Parathyroid adenoma (tissue), 2 donors: ENCODE measurements at regions not wholly inside any gene's neighbourhood (a gene's known extent, or its start where the extent isn't known, plus 50 kb on each side); places are given as distances from the start of the nearest gene placed in this dataset.
"Not testable (repeated sequence)": the region's sequence is repeated elsewhere in the genome, so short reads cannot be mapped to it uniquely, and the experiment has no call there.

Experiments used
- H2AFZ ChIP-seq: fragments of 300-600 bp; sonication (generic); one replicate; pipeline ENCODE4 v1.7.0; 2017; ENCODE audit warnings: antibody characterized with exemption, mild to moderate bottlenecking
- H3K27ac ChIP-seq: fragments of 300-600 bp; sonication (generic); one replicate; pipeline ENCODE4 v1.7.0; 2017
- H3K27me3 ChIP-seq: fragments of 300-600 bp; sonication (generic); one replicate; pipeline ENCODE4 v1.7.0; 2017; ENCODE audit warnings: low read length; ENCODE audit not compliant: control insufficient read depth, insufficient read depth
- H3K36me3 ChIP-seq: fragments of 300-600 bp; sonication (generic); one replicate; pipeline ENCODE4 v1.7.0; 2017; ENCODE audit warnings: low read length; ENCODE audit not compliant: control insufficient read depth, insufficient read depth
- H3K4me1 ChIP-seq: fragments of 300-600 bp; sonication (generic); one replicate; pipeline ENCODE4 v1.7.0; 2017; ENCODE audit warnings: control low read depth
- H3K4me2 ChIP-seq: fragments of 300-600 bp; sonication (generic); one replicate; pipeline ENCODE4 v1.7.0; 2017; ENCODE audit warnings: low read length
- H3K4me3 ChIP-seq: fragments of 300-600 bp; sonication (generic); one replicate; pipeline ENCODE4 v1.7.0; 2017; ENCODE audit warnings: low read depth, low read length
- H3K79me2 ChIP-seq: fragments of 300-600 bp; sonication (generic); one replicate; pipeline ENCODE4 v1.7.0; 2017; ENCODE audit warnings: control low read depth
- H3K9ac ChIP-seq: fragments of 300-600 bp; sonication (generic); one replicate; pipeline ENCODE4 v1.7.0; 2017; ENCODE audit warnings: mild to moderate bottlenecking
- H3K9me3 ChIP-seq: fragments of 300-600 bp; sonication (generic); one replicate; pipeline ENCODE4 v1.7.0; 2017; ENCODE audit warnings: low read length; ENCODE audit not compliant: control insufficient read depth
- TF ChIP-seq, protein P1 (sequence below): fragments of 300-600 bp; sonication (generic); IDR thresholded peaks from one replicate; pipeline ENCODE4 v1.7.0; 2017; ENCODE audit warnings: antibody characterized with exemption, mild to moderate bottlenecking
- donor health status: primary hyperparathyroidism.

DNA sequence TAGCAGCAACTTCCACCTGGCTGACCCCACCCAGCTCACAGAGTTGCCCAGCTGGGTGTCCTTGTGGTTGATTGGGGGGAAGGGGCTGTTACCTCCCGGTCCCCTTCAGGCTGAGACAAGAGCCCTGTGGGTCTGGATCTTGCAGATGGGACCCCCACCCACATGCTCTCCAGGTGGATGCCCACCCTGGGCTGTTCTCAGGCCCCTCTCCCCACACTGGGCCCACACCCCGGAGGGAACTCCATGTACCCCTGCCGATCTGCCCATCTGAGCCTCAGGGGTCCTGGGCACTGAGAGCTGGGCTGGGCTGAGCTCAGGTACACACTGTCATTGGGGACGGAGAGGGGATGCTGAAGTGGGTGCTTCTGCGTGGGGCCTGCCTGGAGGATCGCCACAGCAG is 1453.9 kb upstream of the TPTE start:
- not testable (repeated sequence) for H3K4me1 ChIP-seq, H3K4me3 ChIP-seq, H3K27ac ChIP-seq, H3K79me2 ChIP-seq, H3K36me3 ChIP-seq, H3K9ac ChIP-seq, H2AFZ ChIP-seq, H3K27me3 ChIP-seq, H3K4me2 ChIP-seq, H3K9me3 ChIP-seq

DNA sequence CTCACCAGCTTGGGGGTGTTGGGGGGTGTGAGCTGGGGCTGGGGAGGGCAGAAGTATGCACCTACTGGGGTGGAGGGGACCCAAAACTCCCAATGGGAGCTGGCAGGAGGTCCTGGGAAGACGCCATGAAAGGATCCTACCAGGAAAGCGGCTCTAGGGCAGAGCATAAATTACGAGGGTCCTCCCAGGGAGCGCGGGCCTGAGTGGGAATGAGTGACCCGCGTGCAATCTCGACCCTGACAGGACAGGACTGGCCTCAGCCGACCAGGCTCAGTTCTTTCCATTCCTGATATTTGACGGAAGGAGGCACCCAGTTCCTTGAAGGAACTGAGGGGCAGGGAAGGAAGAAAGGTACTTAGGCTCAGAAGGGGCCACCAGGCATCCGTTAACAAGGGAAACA is 1452.8 kb upstream of the TPTE start:
- H2AFZ ChIP-seq, H3K9me3 ChIP-seq, H3K79me2 ChIP-seq, H3K36me3 ChIP-seq, H3K27me3 ChIP-seq, H3K4me3 ChIP-seq, H3K27ac ChIP-seq, H3K4me1 ChIP-seq, H3K4me2 ChIP-seq, H3K9ac ChIP-seq: not testable (repeated sequence)

DNA sequence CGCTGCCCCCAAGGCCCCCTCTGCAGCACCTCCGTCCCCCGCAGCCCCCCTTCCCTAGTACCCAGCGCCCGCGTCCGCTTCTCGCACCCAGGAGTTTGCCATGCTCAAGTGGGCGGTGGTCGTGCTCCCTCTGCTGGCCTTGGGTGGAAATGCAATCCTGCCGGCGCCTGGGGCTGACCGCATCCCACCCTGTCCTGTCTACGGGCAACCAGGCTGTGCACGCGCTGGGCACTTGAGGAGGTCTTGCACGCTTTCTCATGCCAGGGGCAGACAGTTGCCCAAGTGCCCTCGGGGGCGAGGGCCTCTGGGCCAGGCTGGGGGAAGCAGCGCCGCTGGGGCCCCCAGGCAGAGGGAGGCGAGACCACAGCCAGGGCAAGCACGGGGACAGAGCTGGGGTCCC is 1450.7 kb upstream of the TPTE start:
- not testable (repeated sequence) for H3K4me1 ChIP-seq, H3K36me3 ChIP-seq, H3K4me2 ChIP-seq, H3K27ac ChIP-seq, H2AFZ ChIP-seq, H3K27me3 ChIP-seq, H3K9ac ChIP-seq, H3K4me3 ChIP-seq, H3K79me2 ChIP-seq, H3K9me3 ChIP-seq
- TF ChIP-seq, protein P1, sequence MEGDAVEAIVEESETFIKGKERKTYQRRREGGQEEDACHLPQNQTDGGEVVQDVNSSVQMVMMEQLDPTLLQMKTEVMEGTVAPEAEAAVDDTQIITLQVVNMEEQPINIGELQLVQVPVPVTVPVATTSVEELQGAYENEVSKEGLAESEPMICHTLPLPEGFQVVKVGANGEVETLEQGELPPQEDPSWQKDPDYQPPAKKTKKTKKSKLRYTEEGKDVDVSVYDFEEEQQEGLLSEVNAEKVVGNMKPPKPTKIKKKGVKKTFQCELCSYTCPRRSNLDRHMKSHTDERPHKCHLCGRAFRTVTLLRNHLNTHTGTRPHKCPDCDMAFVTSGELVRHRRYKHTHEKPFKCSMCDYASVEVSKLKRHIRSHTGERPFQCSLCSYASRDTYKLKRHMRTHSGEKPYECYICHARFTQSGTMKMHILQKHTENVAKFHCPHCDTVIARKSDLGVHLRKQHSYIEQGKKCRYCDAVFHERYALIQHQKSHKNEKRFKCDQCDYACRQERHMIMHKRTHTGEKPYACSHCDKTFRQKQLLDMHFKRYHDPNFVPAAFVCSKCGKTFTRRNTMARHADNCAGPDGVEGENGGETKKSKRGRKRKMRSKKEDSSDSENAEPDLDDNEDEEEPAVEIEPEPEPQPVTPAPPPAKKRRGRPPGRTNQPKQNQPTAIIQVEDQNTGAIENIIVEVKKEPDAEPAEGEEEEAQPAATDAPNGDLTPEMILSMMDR: peak; percentile 41

DNA sequence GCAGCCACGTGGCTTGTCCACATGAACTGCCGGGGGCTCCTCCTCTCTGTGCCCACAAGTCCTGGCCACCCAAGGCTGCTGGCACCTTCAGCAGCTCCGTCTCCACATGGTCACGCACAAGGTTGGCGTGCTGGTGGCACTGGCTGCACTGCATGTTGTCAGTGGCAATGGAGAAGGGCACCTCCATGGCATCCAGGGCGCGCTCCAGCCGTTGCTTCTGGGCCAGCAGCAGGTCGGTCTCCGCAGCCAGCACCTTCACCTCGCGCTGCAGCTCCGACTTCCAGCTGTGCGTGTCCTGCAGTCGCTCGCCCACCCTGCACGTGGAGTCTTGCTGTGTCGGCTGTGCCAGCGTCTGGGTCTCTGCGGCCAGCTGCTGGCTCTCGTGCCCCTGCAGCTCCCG is 1448.4 kb upstream of the TPTE start:
- not testable (repeated sequence) for H3K9ac ChIP-seq, H3K4me2 ChIP-seq

DNA sequence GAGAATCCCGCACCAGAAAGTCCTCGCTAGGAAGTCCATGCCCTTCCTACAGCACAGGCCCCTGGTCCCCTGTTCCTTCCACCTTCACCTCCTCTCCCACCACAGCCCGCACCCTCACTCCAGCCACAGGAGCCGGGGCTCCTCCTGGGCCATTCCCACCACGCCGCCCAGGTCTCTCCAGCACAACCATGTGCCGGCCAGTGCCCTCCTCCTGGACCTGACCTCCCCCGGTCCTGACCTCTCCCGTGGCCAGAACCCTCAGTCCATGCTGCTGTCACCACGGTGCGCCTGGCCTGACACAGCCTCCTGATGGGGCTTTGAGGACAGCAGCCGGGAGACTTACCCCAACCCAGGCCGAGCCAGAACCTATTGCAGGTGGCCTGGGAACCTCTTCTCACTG is 1446.6 kb upstream of the TPTE start:
- H3K4me3 ChIP-seq, H3K9ac ChIP-seq, H3K79me2 ChIP-seq, H3K36me3 ChIP-seq, H3K9me3 ChIP-seq, H3K4me2 ChIP-seq, H3K27ac ChIP-seq, H3K27me3 ChIP-seq, H2AFZ ChIP-seq, H3K4me1 ChIP-seq: not testable (repeated sequence)

More for the DNA sequence above, 1448.4 kb upstream of the TPTE start:
- not testable (repeated sequence) for H2AFZ ChIP-seq, H3K27ac ChIP-seq, H3K9me3 ChIP-seq, H3K27me3 ChIP-seq, H3K79me2 ChIP-seq, H3K4me1 ChIP-seq, H3K36me3 ChIP-seq, H3K4me3 ChIP-seq

DNA sequence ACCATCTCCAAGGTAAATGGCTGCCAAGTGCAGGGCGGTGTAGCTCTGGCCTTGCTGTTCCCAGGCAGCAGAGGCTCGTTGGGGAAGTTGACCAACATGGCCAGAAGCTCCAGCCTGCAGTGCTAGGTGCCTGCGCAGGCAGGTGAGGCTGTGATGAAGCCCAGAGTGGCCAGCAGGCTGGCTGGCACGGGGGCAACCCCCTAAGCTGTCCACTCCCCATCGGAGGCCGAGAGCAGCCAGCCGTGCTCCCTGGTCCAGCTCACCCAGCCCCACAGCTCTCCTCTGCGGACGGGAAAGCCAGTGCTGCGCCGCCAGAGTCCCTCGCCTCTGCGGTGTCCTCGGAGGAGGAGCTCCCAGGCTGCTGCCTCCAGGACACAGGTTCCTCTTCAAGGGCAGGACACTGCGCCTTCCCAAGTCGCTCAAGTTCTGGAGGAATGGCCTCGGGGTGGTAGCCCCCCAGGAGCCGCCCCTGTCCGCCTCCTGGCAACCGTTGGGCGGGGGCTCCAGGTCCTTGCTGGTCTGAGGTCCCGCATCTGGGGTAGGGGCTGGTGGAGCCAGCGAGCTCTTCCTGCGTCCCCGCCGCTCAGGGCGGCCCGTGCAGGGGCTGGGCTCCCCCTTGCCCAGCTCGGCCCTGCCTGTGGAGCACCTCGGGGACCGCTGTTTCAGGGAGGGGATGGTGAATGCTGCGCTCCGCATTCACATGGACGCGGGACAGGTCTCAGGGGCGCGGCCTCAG is 1438.1 kb upstream of the TPTE start:
- not testable (repeated sequence) for H3K4me2 ChIP-seq

DNA sequence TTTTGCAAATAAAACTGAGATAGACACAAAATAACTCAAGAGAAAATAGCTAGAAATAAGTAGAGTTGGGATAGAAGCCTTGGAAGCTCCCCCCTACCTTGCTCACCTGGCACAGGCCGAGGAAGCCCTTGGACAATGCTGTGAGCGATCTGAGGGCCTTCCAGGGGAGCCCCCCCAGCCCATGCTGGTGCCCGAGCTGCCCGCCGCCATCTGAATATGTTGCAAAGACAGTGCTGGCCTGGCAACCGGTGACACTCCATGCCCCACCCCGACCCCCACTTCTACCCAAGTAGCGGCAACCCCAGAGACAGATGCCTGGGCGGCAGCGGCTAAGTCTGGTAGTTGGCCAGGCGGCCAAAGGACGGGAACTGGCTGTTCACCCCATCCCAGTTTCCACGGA is 1435.1 kb upstream of the TPTE start:
- H3K79me2 ChIP-seq, H3K4me3 ChIP-seq, H3K9ac ChIP-seq: not testable (repeated sequence)

More for the DNA sequence above, 1438.1 kb upstream of the TPTE start:
- H3K4me1 ChIP-seq, H3K36me3 ChIP-seq, H3K9me3 ChIP-seq, H3K27me3 ChIP-seq, H2AFZ ChIP-seq, H3K9ac ChIP-seq, H3K79me2 ChIP-seq, H3K27ac ChIP-seq, H3K4me3 ChIP-seq: not testable (repeated sequence)

DNA sequence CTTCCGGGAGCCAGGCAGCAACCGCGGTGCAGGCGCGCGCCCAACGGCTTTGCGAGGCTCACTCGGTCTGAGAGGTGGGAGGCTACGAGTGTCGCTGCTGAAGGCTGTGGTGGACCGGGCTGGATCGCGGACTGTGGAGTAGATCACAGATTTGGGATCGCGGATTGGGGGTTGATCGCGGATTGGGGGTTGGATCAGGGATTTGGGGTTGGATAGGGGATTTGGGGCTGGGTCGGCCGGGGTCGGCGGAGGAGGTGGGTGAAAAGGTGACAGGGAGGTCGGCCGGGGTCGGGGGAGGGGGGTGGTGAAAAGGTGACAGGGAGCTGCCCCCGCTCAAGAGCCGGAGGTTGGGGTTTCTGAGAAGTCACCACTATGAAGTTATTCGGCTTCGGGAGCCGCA is 1433.6 kb upstream of the TPTE start:
- not testable (repeated sequence) for H2AFZ ChIP-seq, H3K4me2 ChIP-seq, H3K4me1 ChIP-seq, H3K27ac ChIP-seq, H3K27me3 ChIP-seq, H3K4me3 ChIP-seq, H3K36me3 ChIP-seq, H3K9ac ChIP-seq, H3K9me3 ChIP-seq, H3K79me2 ChIP-seq

More for the DNA sequence above, 1435.1 kb upstream of the TPTE start:
- not testable (repeated sequence) for H3K9me3 ChIP-seq, H3K4me1 ChIP-seq, H3K4me2 ChIP-seq, H3K27ac ChIP-seq, H3K36me3 ChIP-seq, H2AFZ ChIP-seq, H3K27me3 ChIP-seq

DNA sequence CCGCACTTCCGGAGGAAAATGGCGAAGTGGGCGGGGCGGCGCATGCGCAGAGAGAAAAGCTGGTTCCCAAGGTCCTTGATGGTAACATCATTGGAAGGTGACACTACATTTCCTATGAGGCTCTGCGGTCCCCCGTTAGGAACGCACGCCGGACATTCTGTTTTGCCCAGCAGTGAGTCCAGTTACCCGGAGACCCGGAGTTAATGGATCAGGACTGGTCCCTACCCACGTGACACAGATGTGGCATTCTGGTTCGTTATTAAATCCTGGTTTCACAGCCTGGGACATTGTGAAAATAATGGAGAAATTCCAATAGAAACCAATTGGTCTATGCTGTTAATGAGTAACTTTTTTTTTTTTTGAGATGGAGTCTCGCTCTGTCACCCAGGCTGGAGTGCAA is 1391.6 kb upstream of the TPTE start:
- not testable (repeated sequence) for H3K79me2 ChIP-seq, H3K4me2 ChIP-seq, H3K36me3 ChIP-seq, H3K9ac ChIP-seq, H2AFZ ChIP-seq, H3K27me3 ChIP-seq, H3K4me1 ChIP-seq, H3K4me3 ChIP-seq, H3K9me3 ChIP-seq, H3K27ac ChIP-seq

DNA sequence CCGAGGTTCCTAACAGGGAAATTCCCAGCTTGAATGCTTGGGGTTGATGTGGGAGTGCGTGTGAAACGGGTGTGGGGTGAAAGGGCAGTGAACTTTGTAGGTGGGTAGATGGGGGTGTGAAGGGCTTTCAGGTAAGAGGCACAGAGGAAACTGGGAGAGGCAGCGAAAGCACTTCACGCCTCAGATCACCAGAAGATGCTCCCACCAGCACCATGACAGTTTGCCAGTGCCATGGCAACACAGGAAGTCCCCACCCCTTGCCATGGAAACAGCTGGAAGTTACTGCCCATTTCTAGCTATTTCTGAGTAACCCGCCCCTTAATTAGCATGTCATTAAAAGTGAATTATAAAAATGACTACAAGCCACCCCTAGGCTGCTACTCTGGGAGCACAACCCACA is 1390.6 kb upstream of the TPTE start:
- not testable (repeated sequence) for H3K27ac ChIP-seq, H3K4me1 ChIP-seq, H3K79me2 ChIP-seq, H3K36me3 ChIP-seq, H3K4me2 ChIP-seq, H3K9ac ChIP-seq, H3K4me3 ChIP-seq, H3K9me3 ChIP-seq, H3K27me3 ChIP-seq, H2AFZ ChIP-seq
